Effector memory CD8-positive, alpha-beta T cell (primary cell): ENCODE measurements at regions not wholly inside any gene's neighbourhood (a gene's known extent, or its start where the extent isn't known, plus 50 kb on each side); places are given as distances from the start of the nearest gene placed in this dataset.

Experiments used
- ATAC-seq: fragments of 150-1000 bp; cut with Tn5 transposase; replicated peaks from 2 replicates; pipeline ENCODE4 v1.10.0; 2021; ENCODE audit warnings: mild to moderate bottlenecking, moderate library complexity
- DNase-seq, 3 experiments: peaks; one replicate each; pipeline ENCODE4 v3.0.0; 2021
- H3K27ac Mint-ChIP-seq, 2 donors: one replicate each; pipeline ENCODE4 v1.8.0; 2022; ENCODE audit warnings: mild to moderate bottlenecking in 2 of 2, mixed read lengths in 2 of 2, moderate library complexity in 2 of 2
- H3K27me3 Mint-ChIP-seq, 2 donors: one replicate each; pipeline ENCODE4 v1.8.0; 2022; ENCODE audit warnings: mixed read lengths in 2 of 2
- H3K36me3 Mint-ChIP-seq: one replicate; pipeline ENCODE4 v1.8.0; 2022; ENCODE audit warnings: mild to moderate bottlenecking, moderate library complexity, mixed read lengths; ENCODE audit not compliant: insufficient read depth
- H3K4me1 Mint-ChIP-seq, 2 donors: one replicate each; pipeline ENCODE4 v1.8.0; 2022; ENCODE audit warnings: low read depth in 2 of 2, mixed read lengths in 2 of 2
- H3K4me3 Mint-ChIP-seq, 2 donors: one replicate each; pipeline ENCODE4 v1.8.0; 2022; ENCODE audit warnings: mild to moderate bottlenecking in 2 of 2, mixed read lengths in 2 of 2, moderate library complexity in 2 of 2
- H3K9me3 Mint-ChIP-seq, 2 donors: one replicate each; pipeline ENCODE4 v1.8.0; 2022; ENCODE audit warnings: mixed read lengths in 2 of 2

GRCh38 chr16:17949141-17949981, 387.2 kb downstream of the NPIPA8 start:
- Mint-ChIP-seq H3K27ac (no peak overlapping the region), H3K36me3 (no peaks in the 10 kb centered on the region), H3K4me1 (no peaks in the 10 kb centered on the region), H3K27me3 (peaks cover 28 to 64% of the 10 kb centered on the region in 2 donors), H3K9me3 (no peaks in the 10 kb centered on the region), H3K4me3 (no peak overlapping the region)
- DNase-seq (no peak), ATAC-seq (no peak)

GRCh38 chr16:17947637-17948036, 388.9 kb downstream of the NPIPA8 start:
- ATAC-seq: no peak
- Mint-ChIP-seq H3K9me3 (no peaks in the 10 kb centered on the region), H3K4me1 (no peaks in the 10 kb centered on the region), H3K4me3 (no peak overlapping the region), H3K36me3 (no peaks in the 10 kb centered on the region), H3K27me3 (peaks cover 36 to 75% of the 10 kb centered on the region in 2 donors), H3K27ac (no peak overlapping the region)
- no peak for DNase-seq

- Mint-ChIP-seq H3K27ac (no peak overlapping the region), H3K27me3 (peaks cover 36 to 74% of the 10 kb centered on the region in 2 donors), H3K9me3 (no peaks in the 10 kb centered on the region), H3K36me3 (no peaks in the 10 kb centered on the region), H3K4me3 (no peak overlapping the region), H3K4me1 (no peaks in the 10 kb centered on the region)
- DNase-seq (no peak), ATAC-seq (no peak)
Measured at GRCh38 chr16:17947165-17947564, 389.4 kb downstream of the NPIPA8 start.

- Mint-ChIP-seq H3K9me3 (no peaks in the 10 kb centered on the region), H3K4me1 (no peaks in the 10 kb centered on the region), H3K27me3 (peaks cover 24 to 54% of the 10 kb centered on the region in 2 donors), H3K27ac (no peak overlapping the region), H3K4me3 (no peak overlapping the region), H3K36me3 (no peaks in the 10 kb centered on the region)
- DNase-seq (no peak), ATAC-seq (no peak)
Measured at GRCh38 chr16:17945080-17945601, 391.4 kb downstream of the NPIPA8 start.

- ATAC-seq: no peak
- no peak overlapping the region for H3K4me3 Mint-ChIP-seq
- H3K27me3 Mint-ChIP-seq: peaks cover 24 to 46% of the 10 kb centered on the region in 2 donors
Measured at GRCh38 chr16:17944345-17944744, 392.2 kb downstream of the NPIPA8 start.

GRCh38 chr16:17942067-17942466, 394.5 kb downstream of the NPIPA8 start:
- peaks cover 24 to 29% of the 10 kb centered on the region in 2 donors for H3K27me3 Mint-ChIP-seq
- no peak for DNase-seq
- ATAC-seq: no peak
- H3K4me1 Mint-ChIP-seq: peaks cover 3 to 8% of the 10 kb centered on the region in 2 donors
- H3K4me3 Mint-ChIP-seq: no peak overlapping the region
- H3K27ac Mint-ChIP-seq: no peak overlapping the region
- H3K36me3 Mint-ChIP-seq: no peaks in the 10 kb centered on the region
- H3K9me3 Mint-ChIP-seq: no peaks in the 10 kb centered on the region

More at GRCh38 chr16:17944345-17944744, 392.2 kb downstream of the NPIPA8 start:
- H3K4me1 Mint-ChIP-seq: peaks cover 0 to 3% of the 10 kb centered on the region in 2 donors
- H3K9me3 Mint-ChIP-seq: no peaks in the 10 kb centered on the region
- no peak overlapping the region for H3K27ac Mint-ChIP-seq
- no peaks in the 10 kb centered on the region for H3K36me3 Mint-ChIP-seq
- DNase-seq: no peak

- no peak overlapping the region for H3K27ac Mint-ChIP-seq
- no peaks in the 10 kb centered on the region for H3K36me3 Mint-ChIP-seq
- peaks cover 24 to 29% of the 10 kb centered on the region in 2 donors for H3K27me3 Mint-ChIP-seq
- ATAC-seq: no peak
- DNase-seq: no peak
- H3K4me1 Mint-ChIP-seq: peaks cover 3 to 8% of the 10 kb centered on the region in 2 donors
- H3K4me3 Mint-ChIP-seq: no peak overlapping the region
- H3K9me3 Mint-ChIP-seq: no peaks in the 10 kb centered on the region
Measured at GRCh38 chr16:17940584-17941364, 395.8 kb downstream of the NPIPA8 start.

GRCh38 chr16:17939723-17940122, 396.8 kb downstream of the NPIPA8 start:
- Mint-ChIP-seq H3K9me3 (no peaks in the 10 kb centered on the region), H3K27ac (no peak overlapping the region), H3K4me1 (peaks cover 3 to 8% of the 10 kb centered on the region in 2 donors), H3K36me3 (no peaks in the 10 kb centered on the region), H3K4me3 (peak overlapping the region in 1 of 2 donors; percentile 55), H3K27me3 (peaks cover 14 to 20% of the 10 kb centered on the region in 2 donors)
- no peak for DNase-seq
- ATAC-seq: no peak

- Mint-ChIP-seq H3K4me3 (peak overlapping the region; percentile 49 to 55), H3K36me3 (no peaks in the 10 kb centered on the region), H3K27me3 (peaks cover 10 to 14% of the 10 kb centered on the region in 2 donors), H3K27ac (peak overlapping the region; percentile 62 to 68), H3K9me3 (no peaks in the 10 kb centered on the region), H3K4me1 (peaks cover 3 to 8% of the 10 kb centered on the region in 2 donors)
- no peak for DNase-seq
- no peak for ATAC-seq
Measured at GRCh38 chr16:17939122-17939536, 397.4 kb downstream of the NPIPA8 start.

- peaks cover 3 to 8% of the 10 kb centered on the region in 2 donors for H3K4me1 Mint-ChIP-seq
- H3K27ac Mint-ChIP-seq: peak overlapping the region; percentile 62 to 68
- H3K4me3 Mint-ChIP-seq: peak overlapping the region; percentile 49 to 55
- no peak for DNase-seq
- H3K9me3 Mint-ChIP-seq: no peaks in the 10 kb centered on the region
- H3K36me3 Mint-ChIP-seq: no peaks in the 10 kb centered on the region
- H3K27me3 Mint-ChIP-seq: peaks cover 6 to 8% of the 10 kb centered on the region in 2 donors
- no peak for ATAC-seq
Measured at GRCh38 chr16:17938546-17938945, 398.0 kb downstream of the NPIPA8 start.

- peaks cover 3 to 8% of the 10 kb centered on the region in 2 donors for H3K4me1 Mint-ChIP-seq
Measured at GRCh38 chr16:17936766-17937402, 399.7 kb downstream of the NPIPA8 start.

GRCh38 chr16:17930280-17930679, 406.3 kb downstream of the NPIPA8 start:
- H3K27me3 Mint-ChIP-seq: peaks cover 19 to 25% of the 10 kb centered on the region in 2 donors
- ATAC-seq (no peak), DNase-seq (no peak)
- H3K4me1 Mint-ChIP-seq: no peaks in the 10 kb centered on the region
- no peak overlapping the region for H3K4me3 Mint-ChIP-seq
- H3K9me3 Mint-ChIP-seq: peaks cover 0 to 3% of the 10 kb centered on the region in 2 donors
- H3K36me3 Mint-ChIP-seq: no peaks in the 10 kb centered on the region
- no peak overlapping the region for H3K27ac Mint-ChIP-seq

More at GRCh38 chr16:17936766-17937402, 399.7 kb downstream of the NPIPA8 start:
- no peaks in the 10 kb centered on the region for H3K9me3 Mint-ChIP-seq
- H3K36me3 Mint-ChIP-seq: no peaks in the 10 kb centered on the region
- H3K4me3 Mint-ChIP-seq: no peak overlapping the region
- no peaks in the 10 kb centered on the region for H3K27me3 Mint-ChIP-seq
- ATAC-seq (no peak), DNase-seq (no peak)
- H3K27ac Mint-ChIP-seq: no peak overlapping the region

GRCh38 chr16:17926866-17927399, 409.6 kb downstream of the NPIPA8 start:
- Mint-ChIP-seq H3K27me3 (peaks cover 19 to 28% of the 10 kb centered on the region in 2 donors), H3K27ac (no peak overlapping the region)
- ATAC-seq: no peak

More at GRCh38 chr16:17926866-17927399, 409.6 kb downstream of the NPIPA8 start:
- Mint-ChIP-seq H3K4me3 (no peak overlapping the region), H3K9me3 (peaks cover 0 to 3% of the 10 kb centered on the region in 2 donors), H3K4me1 (no peaks in the 10 kb centered on the region), H3K36me3 (no peaks in the 10 kb centered on the region)
- no peak for DNase-seq
